PC-9 (cell line): ENCODE measurements at regions not wholly inside any gene's neighbourhood (a gene's known extent, or its start where the extent isn't known, plus 50 kb on each side); places are given as distances from the start of the nearest gene placed in this dataset.
A peak's percentile ranks its signal among the peaks of the same experiment; 100 is the strongest.

Experiments used
- BruUV-seq: library from RNA; stranded (reverse); fragments of 400-500 nt; replicated peaks from 2 replicates; lab custom pipeline; 2021; lab: Mats Ljungman, UMichigan
- CTCF ChIA-PET: fragments of 300-600 bp; sonication (Branson Sonifier 250); formaldehyde crosslinking; loops from one replicate; lab custom pipeline; 2022; ENCODE audit warnings: antibody characterized with exemption; lab: Charles Lee
- POLR2A ChIA-PET: fragments of 300-600 bp; sonication (Branson Sonifier 250); formaldehyde crosslinking; loops from one replicate; lab custom pipeline; 2022; ENCODE audit warnings: antibody characterized with exemption; ENCODE audit not compliant: unreplicated experiment; lab: Charles Lee
- DNase-seq, 2 experiments: peaks; one replicate each; pipeline versions ENCODE4 v3.0.0 to v3.0.0-alpha.2; 2015 to 2022; ENCODE audit warnings: mixed read lengths in 1 of 2
- H2AFZ ChIP-seq: fragments of 200-600 bp; sonication (generic); 2 replicates; pipeline ENCODE4 v1.8.1; 2017; ENCODE audit warnings: antibody characterized with exemption
- H3F3A ChIP-seq: fragments of 200-600 bp; sonication (generic); 2 replicates; pipeline ENCODE4 v1.8.1; 2017; ENCODE audit warnings: antibody characterized with exemption, mild to moderate bottlenecking, low read depth; ENCODE audit not compliant: insufficient read depth
- H3K27ac ChIP-seq: fragments of 200-600 bp; sonication (generic); 2 replicates; pipeline ENCODE4 v1.6.1; 2016; ENCODE audit warnings: mixed run types
- H3K27me3 ChIP-seq: fragments of 200-600 bp; sonication (generic); 2 replicates; pipeline ENCODE4 v1.6.1; 2016; ENCODE audit warnings: low read depth, mixed run types; ENCODE audit not compliant: insufficient read depth
- H3K36me3 ChIP-seq: fragments of 200-600 bp; sonication (generic); 2 replicates; pipeline ENCODE4 v1.6.1; 2016; ENCODE audit warnings: low read depth, mixed run types
- H3K4me1 ChIP-seq: fragments of 200-600 bp; sonication (generic); replicated peaks from 2 replicates; pipeline ENCODE4 v1.6.1; 2016; ENCODE audit warnings: mixed run types; ENCODE audit not compliant: insufficient read depth
- H3K4me2 ChIP-seq: fragments of 200-600 bp; sonication (generic); 2 replicates; pipeline ENCODE4 v1.6.1; 2017; ENCODE audit warnings: mixed run types
- H3K4me3 ChIP-seq: fragments of 200-600 bp; sonication (generic); 2 replicates; pipeline ENCODE4 v1.6.1; 2016; ENCODE audit warnings: mixed run types
- H3K79me2 ChIP-seq: fragments of 200-600 bp; sonication (generic); 2 replicates; pipeline ENCODE4 v1.6.1; 2017; ENCODE audit warnings: low read depth, mixed run types
- H3K9me2 ChIP-seq: fragments of 200-600 bp; sonication (generic); 2 replicates; pipeline ENCODE4 v1.8.1; 2017; ENCODE audit warnings: mild to moderate bottlenecking; ENCODE audit not compliant: insufficient read depth
- H3K9me3 ChIP-seq: fragments of 200-600 bp; sonication (generic); 2 replicates; pipeline ENCODE4 v1.8.1; 2016; ENCODE audit warnings: low read depth; ENCODE audit not compliant: insufficient read depth
- H4K20me1 ChIP-seq: fragments of 200-600 bp; sonication (generic); 2 replicates; pipeline ENCODE4 v1.8.1; 2017; ENCODE audit not compliant: insufficient read depth
- EZH2 ChIP-seq: fragments of 200-600 bp; sonication (generic); IDR thresholded peaks from 2 replicates; pipeline ENCODE4 v1.8.0; 2017; ENCODE audit warnings: antibody characterized with exemption, low read depth
- intact Hi-C: fragments of 100-400 bp; cut with micrococcal nuclease; formaldehyde crosslinking; loops from one replicate; pipeline ENCODE4 v1.10.0; 2022; ENCODE audit not compliant: unreplicated experiment
- TF ChIP-seq, protein P1 (sequence below): fragments of 200-600 bp; sonication (generic); conservative IDR thresholded peaks from 2 replicates; pipeline ENCODE4 v1.6.1; 2017; ENCODE audit warnings: mixed run types, antibody characterized with exemption, mild to moderate bottlenecking, moderate library complexity

DNA sequence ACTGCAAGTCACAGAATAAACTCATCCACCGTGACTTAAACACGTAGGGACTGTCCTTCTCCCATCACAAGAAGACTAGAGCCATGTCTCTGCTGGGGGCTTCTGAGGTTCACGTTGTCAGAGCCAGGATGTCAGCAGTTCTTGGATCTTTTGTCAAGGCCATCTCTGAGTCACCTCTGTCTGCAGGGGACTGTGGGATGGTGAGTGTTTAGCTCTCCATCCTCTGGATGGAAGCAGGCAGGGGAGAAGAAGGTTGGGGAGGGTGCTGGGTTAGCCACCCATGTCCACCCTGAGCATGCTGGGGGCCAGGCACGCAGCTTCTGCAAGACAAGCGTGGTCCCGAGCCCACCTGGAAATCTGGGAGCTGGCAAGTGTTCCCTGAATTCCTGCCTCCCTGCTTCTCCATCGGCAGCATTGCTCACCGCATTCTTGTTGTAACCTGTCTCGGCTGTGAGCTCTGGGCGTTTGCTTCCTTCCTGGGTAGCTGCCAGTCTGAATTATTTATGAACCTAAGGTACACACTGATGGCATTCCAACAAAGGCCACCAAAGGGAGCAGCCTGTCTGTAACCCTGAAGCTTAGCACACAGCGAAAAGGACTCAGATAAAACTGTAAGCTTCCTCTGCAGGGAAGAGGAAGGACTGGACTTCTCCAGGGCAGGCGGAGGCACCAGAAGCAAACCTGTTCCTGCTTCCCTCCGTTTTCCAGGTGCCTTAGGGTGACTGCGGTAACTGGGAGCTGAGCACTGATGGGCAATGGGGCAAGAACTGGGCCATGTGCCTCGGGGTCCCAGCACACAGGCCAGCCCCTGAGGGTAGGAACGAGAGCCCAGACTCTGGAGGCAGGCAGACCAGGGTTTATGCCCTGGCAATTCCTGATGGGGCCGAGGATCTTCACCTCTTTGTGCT, 88.6 kb downstream of the RIPK4 start:
- Histone ChIP-seq H4K20me1 (no peaks in the 10 kb centered on the region), H3K79me2 (peaks cover 30% of the 10 kb centered on the region), H3F3A (peaks cover 71% of the 10 kb centered on the region), H3K9me2 (no peaks in the 10 kb centered on the region), H3K4me1 (peaks cover 49% of the 10 kb centered on the region), H3K27ac (peak overlapping the region; percentile 99), H3K36me3 (no peaks in the 10 kb centered on the region), H3K4me3 (peak overlapping the region; percentile 56), H2AFZ (no peak overlapping the region), H3K4me2 (peak overlapping the region; percentile 88), H3K9me3 (no peaks in the 10 kb centered on the region), H3K27me3 (no peaks in the 10 kb centered on the region)
- DNase-seq = peak; percentile 79 to 98
- intact Hi-C loops = loop anchor here (1.0 to 2.0 kb wide), 5 partner anchors 13 to 101 kb away; no protein-coding TSS in a partner anchor
- TSS peak; percentile 87 for BruUV-seq
- CTCF ChIA-PET = interaction anchor here (0.6 to 1.6 kb wide), 5 partner anchors 13 to 100 kb away, joined by 3 to 6 read pairs (median 4); no protein-coding TSS in a partner anchor
- POLR2A ChIA-PET = interaction anchor here (0.5 to 2.4 kb wide), 21 partner anchors 14 to 263 kb away, joined by 3 to 25 read pairs (median 4); no protein-coding TSS in a partner anchor
- TF ChIP-seq EZH2 = no peak
- TF ChIP-seq, protein P1, sequence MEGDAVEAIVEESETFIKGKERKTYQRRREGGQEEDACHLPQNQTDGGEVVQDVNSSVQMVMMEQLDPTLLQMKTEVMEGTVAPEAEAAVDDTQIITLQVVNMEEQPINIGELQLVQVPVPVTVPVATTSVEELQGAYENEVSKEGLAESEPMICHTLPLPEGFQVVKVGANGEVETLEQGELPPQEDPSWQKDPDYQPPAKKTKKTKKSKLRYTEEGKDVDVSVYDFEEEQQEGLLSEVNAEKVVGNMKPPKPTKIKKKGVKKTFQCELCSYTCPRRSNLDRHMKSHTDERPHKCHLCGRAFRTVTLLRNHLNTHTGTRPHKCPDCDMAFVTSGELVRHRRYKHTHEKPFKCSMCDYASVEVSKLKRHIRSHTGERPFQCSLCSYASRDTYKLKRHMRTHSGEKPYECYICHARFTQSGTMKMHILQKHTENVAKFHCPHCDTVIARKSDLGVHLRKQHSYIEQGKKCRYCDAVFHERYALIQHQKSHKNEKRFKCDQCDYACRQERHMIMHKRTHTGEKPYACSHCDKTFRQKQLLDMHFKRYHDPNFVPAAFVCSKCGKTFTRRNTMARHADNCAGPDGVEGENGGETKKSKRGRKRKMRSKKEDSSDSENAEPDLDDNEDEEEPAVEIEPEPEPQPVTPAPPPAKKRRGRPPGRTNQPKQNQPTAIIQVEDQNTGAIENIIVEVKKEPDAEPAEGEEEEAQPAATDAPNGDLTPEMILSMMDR = no peak; the same call in 1 of the 2 replicates

GRCh38 chr21:41677671-41678015, 89.2 kb downstream of the RIPK4 start:
- no peaks in the 10 kb centered on the region for H4K20me1 ChIP-seq
- H3K4me1 ChIP-seq = peaks cover 43% of the 10 kb centered on the region
- H3K79me2 ChIP-seq = peaks cover 30% of the 10 kb centered on the region
- peak; percentile 38 to 65 for DNase-seq
- no TSS peak for BruUV-seq
- no peaks in the 10 kb centered on the region for H3K36me3 ChIP-seq
- CTCF ChIA-PET = interaction anchor here (1.0 to 1.6 kb wide), 2 partner anchors 43 to 65 kb away, joined by 6 read pairs; no protein-coding TSS in a partner anchor
- H3F3A ChIP-seq = peaks cover 64% of the 10 kb centered on the region
- no peaks in the 10 kb centered on the region for H3K27me3 ChIP-seq
- H2AFZ ChIP-seq = no peak overlapping the region
- peak overlapping the region; percentile 88 for H3K4me2 ChIP-seq
- intact Hi-C loops = loop anchor here (1.0 to 2.0 kb wide), 5 partner anchors 13 to 101 kb away; no protein-coding TSS in a partner anchor
- POLR2A ChIA-PET = interaction anchor here (0.7 to 2.4 kb wide), 11 partner anchors 13 to 101 kb away, joined by 4 to 25 read pairs (median 12); no protein-coding TSS in a partner anchor
- H3K9me2 ChIP-seq = no peaks in the 10 kb centered on the region
- peak overlapping the region; percentile 99 for H3K27ac ChIP-seq
- TF ChIP-seq EZH2 = no peak
- H3K4me3 ChIP-seq = peak overlapping the region; percentile 56; the same call in 1 of the 2 replicates
- H3K9me3 ChIP-seq = no peaks in the 10 kb centered on the region

- H3K27me3 ChIP-seq = no peaks in the 10 kb centered on the region
- H3K36me3 ChIP-seq = no peaks in the 10 kb centered on the region
- H3K9me3 ChIP-seq = no peaks in the 10 kb centered on the region
- no TSS peak for BruUV-seq
- ChIA-PET CTCF (interaction anchor here (0.6 kb wide), 2 partner anchors 44 to 64 kb away, joined by 3 to 4 read pairs; no protein-coding TSS in a partner anchor), POLR2A (interaction anchor here (0.6 kb wide), 1 partner anchor 41 kb away, joined by 8 read pairs; no protein-coding TSS in a partner anchor)
- H4K20me1 ChIP-seq = no peaks in the 10 kb centered on the region
- DNase-seq = no peak
- H2AFZ ChIP-seq = no peak overlapping the region
- peaks cover 34% of the 10 kb centered on the region for H3K4me1 ChIP-seq
- H3K79me2 ChIP-seq = peaks cover 19% of the 10 kb centered on the region
- intact Hi-C loops = no loop called here
- no peak overlapping the region for H3K4me2 ChIP-seq
- peaks cover 52% of the 10 kb centered on the region for H3F3A ChIP-seq
- TF ChIP-seq EZH2 = no peak
- TF ChIP-seq, protein P1 = no peak
- no peak overlapping the region for H3K4me3 ChIP-seq
- H3K27ac ChIP-seq = peak overlapping the region; percentile 99
- H3K9me2 ChIP-seq = no peaks in the 10 kb centered on the region
Observed at GRCh38 chr21:41676198-41676597, 90.7 kb downstream of the RIPK4 start.
